WTC11 (cell line): ENCODE measurements at regions not wholly inside any gene's neighbourhood (a gene's known extent, or its start where the extent isn't known, plus 50 kb on each side); places are given as distances from the start of the nearest gene placed in this dataset.

Source experiments
- CBFB ChIP-seq: sonication (generic); formaldehyde crosslinking; IDR thresholded peaks from 2 replicates; pipeline ENCODE4 v1.8.1; 2022; ENCODE audit warnings: mild to moderate bottlenecking, low read depth, missing genetic modification reagents
- ZSCAN18 ChIP-seq: fragments of 250-450 bp; sonication (Bioruptor Pico); IDR thresholded peaks from 2 replicates; pipeline ENCODE4 v2.1.2; 2022; ENCODE audit warnings: mild to moderate bottlenecking, moderate library complexity
- TF ChIP-seq, protein P1 (sequence below): fragments of 200-600 bp; IDR thresholded peaks from 2 replicates; pipeline ENCODE4 v1.8.0; 2022; ENCODE audit warnings: antibody characterized with exemption
- TF ChIP-seq, protein P2 (sequence below): sonication (generic); formaldehyde crosslinking; IDR thresholded peaks from 2 replicates; pipeline ENCODE4 v1.8.0; 2023; ENCODE audit warnings: missing genetic modification reagents, mild to moderate bottlenecking, borderline replicate concordance
- TF ChIP-seq, protein P3 (sequence below): sonication (generic); formaldehyde crosslinking; IDR thresholded peaks from 2 replicates; pipeline ENCODE4 v1.8.0; 2022; ENCODE audit warnings: mild to moderate bottlenecking, missing genetic modification reagents

- TF ChIP-seq, protein P1, sequence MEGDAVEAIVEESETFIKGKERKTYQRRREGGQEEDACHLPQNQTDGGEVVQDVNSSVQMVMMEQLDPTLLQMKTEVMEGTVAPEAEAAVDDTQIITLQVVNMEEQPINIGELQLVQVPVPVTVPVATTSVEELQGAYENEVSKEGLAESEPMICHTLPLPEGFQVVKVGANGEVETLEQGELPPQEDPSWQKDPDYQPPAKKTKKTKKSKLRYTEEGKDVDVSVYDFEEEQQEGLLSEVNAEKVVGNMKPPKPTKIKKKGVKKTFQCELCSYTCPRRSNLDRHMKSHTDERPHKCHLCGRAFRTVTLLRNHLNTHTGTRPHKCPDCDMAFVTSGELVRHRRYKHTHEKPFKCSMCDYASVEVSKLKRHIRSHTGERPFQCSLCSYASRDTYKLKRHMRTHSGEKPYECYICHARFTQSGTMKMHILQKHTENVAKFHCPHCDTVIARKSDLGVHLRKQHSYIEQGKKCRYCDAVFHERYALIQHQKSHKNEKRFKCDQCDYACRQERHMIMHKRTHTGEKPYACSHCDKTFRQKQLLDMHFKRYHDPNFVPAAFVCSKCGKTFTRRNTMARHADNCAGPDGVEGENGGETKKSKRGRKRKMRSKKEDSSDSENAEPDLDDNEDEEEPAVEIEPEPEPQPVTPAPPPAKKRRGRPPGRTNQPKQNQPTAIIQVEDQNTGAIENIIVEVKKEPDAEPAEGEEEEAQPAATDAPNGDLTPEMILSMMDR, result no peak
- TF ChIP-seq ZSCAN18 (CRISPR knock-in tag) (no peak), CBFB (CRISPR knock-in tag) (no peak)
- TF ChIP-seq, protein P2, sequence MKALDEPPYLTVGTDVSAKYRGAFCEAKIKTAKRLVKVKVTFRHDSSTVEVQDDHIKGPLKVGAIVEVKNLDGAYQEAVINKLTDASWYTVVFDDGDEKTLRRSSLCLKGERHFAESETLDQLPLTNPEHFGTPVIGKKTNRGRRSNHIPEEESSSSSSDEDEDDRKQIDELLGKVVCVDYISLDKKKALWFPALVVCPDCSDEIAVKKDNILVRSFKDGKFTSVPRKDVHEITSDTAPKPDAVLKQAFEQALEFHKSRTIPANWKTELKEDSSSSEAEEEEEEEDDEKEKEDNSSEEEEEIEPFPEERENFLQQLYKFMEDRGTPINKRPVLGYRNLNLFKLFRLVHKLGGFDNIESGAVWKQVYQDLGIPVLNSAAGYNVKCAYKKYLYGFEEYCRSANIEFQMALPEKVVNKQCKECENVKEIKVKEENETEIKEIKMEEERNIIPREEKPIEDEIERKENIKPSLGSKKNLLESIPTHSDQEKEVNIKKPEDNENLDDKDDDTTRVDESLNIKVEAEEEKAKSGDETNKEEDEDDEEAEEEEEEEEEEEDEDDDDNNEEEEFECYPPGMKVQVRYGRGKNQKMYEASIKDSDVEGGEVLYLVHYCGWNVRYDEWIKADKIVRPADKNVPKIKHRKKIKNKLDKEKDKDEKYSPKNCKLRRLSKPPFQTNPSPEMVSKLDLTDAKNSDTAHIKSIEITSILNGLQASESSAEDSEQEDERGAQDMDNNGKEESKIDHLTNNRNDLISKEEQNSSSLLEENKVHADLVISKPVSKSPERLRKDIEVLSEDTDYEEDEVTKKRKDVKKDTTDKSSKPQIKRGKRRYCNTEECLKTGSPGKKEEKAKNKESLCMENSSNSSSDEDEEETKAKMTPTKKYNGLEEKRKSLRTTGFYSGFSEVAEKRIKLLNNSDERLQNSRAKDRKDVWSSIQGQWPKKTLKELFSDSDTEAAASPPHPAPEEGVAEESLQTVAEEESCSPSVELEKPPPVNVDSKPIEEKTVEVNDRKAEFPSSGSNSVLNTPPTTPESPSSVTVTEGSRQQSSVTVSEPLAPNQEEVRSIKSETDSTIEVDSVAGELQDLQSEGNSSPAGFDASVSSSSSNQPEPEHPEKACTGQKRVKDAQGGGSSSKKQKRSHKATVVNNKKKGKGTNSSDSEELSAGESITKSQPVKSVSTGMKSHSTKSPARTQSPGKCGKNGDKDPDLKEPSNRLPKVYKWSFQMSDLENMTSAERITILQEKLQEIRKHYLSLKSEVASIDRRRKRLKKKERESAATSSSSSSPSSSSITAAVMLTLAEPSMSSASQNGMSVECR, result no peak
- TF ChIP-seq, protein P3, sequence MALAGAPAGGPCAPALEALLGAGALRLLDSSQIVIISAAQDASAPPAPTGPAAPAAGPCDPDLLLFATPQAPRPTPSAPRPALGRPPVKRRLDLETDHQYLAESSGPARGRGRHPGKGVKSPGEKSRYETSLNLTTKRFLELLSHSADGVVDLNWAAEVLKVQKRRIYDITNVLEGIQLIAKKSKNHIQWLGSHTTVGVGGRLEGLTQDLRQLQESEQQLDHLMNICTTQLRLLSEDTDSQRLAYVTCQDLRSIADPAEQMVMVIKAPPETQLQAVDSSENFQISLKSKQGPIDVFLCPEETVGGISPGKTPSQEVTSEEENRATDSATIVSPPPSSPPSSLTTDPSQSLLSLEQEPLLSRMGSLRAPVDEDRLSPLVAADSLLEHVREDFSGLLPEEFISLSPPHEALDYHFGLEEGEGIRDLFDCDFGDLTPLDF (CRISPR knock-in tag), result no peak
These were observed 367.7 kb upstream of the CAMK1G start for GRCh38 chr1:209215826-209216225.
